DMS153 treated with DMSO at 0.1 percent for 48 hours (cell line): ENCODE measurements at regions not wholly inside any gene's neighbourhood (a gene's known extent, or its start where the extent isn't known, plus 50 kb on each side); places are given as distances from the start of the nearest gene placed in this dataset.

Experiments used
- DNase-seq: peaks from one replicate; lab custom pipeline; 2025; ENCODE audit not compliant: unreplicated experiment; lab: John Stamatoyannopoulos, UW

- peak; percentile 21 for DNase-seq
These were observed 70.2 kb downstream of the HRH4 start for GRCh38 chr18:24530630-24531111.

- no peak for DNase-seq
These were observed 73.8 kb downstream of the HRH4 start for GRCh38 chr18:24534271-24534670.

GRCh38 chr18:24534737-24535136, 74.3 kb downstream of the HRH4 start:
- DNase-seq = no peak

- no peak for DNase-seq
These were observed 75.3 kb downstream of the HRH4 start for GRCh38 chr18:24535527-24536295.

GRCh38 chr18:24536326-24536725, 75.9 kb downstream of the HRH4 start:
- DNase-seq = no peak

GRCh38 chr18:24536834-24537233, 76.4 kb downstream of the HRH4 start:
- no peak for DNase-seq

- no peak for DNase-seq
These were observed 78.2 kb downstream of the HRH4 start for GRCh38 chr18:24538414-24539264.

- no peak for DNase-seq
These were observed 79.6 kb downstream of the HRH4 start for GRCh38 chr18:24539866-24540617.

GRCh38 chr18:24540896-24541295, 80.5 kb downstream of the HRH4 start:
- no peak for DNase-seq

- DNase-seq = no peak
These were observed 82.8 kb downstream of the HRH4 start for GRCh38 chr18:24543086-24543794.

GRCh38 chr18:24543795-24544498, 83.5 kb downstream of the HRH4 start:
- no peak for DNase-seq

GRCh38 chr18:24544949-24545348, 84.5 kb downstream of the HRH4 start:
- DNase-seq = no peak

- DNase-seq = no peak
These were observed 85.2 kb downstream of the HRH4 start for GRCh38 chr18:24545651-24546050.

GRCh38 chr18:24546307-24546706, 85.9 kb downstream of the HRH4 start:
- no peak for DNase-seq

- no peak for DNase-seq
These were observed 88.1 kb downstream of the HRH4 start for GRCh38 chr18:24548583-24548982.

- DNase-seq = no peak
These were observed 91.8 kb downstream of the HRH4 start for GRCh38 chr18:24552218-24552617.

- DNase-seq = peak; percentile 15
These were observed 93.3 kb downstream of the HRH4 start for GRCh38 chr18:24553571-24554285.

- no peak for DNase-seq
These were observed 98.0 kb downstream of the HRH4 start for GRCh38 chr18:24558403-24558802.

- DNase-seq = no peak
These were observed 99.1 kb downstream of the HRH4 start for GRCh38 chr18:24559526-24559925.
